WTC11 (cell line): ENCODE measurements at regions not wholly inside any gene's neighbourhood (a gene's known extent, or its start where the extent isn't known, plus 50 kb on each side); places are given as distances from the start of the nearest gene placed in this dataset.

Experiments used
- ATAC-seq: fragments of 200-7000 bp; cut with Tn5 transposase; 2 replicates; pipeline ENCODE4 v1.10.0; 2021; ENCODE audit warnings: mild to moderate bottlenecking, moderate library complexity
- CTCF ChIA-PET: fragments of 300-600 bp; sonication (Branson Sonifier 250); formaldehyde crosslinking; loops from one replicate; lab custom pipeline; 2021; ENCODE audit warnings: antibody characterized with exemption; lab: Charles Lee
- POLR2A ChIA-PET: fragments of 350-600 bp; sonication (Branson Sonifier 250); formaldehyde crosslinking; loops from one replicate; lab custom pipeline; 2021; ENCODE audit warnings: antibody characterized with exemption; lab: Charles Lee
- DNase-seq: peaks from one replicate; pipeline ENCODE4 v3.0.0; 2021; ENCODE audit warnings: low spot score
- H3K27ac Mint-ChIP-seq: 2 replicates; pipeline ENCODE4 v1.8.0; 2021; ENCODE audit warnings: mixed read lengths
- H3K27me3 Mint-ChIP-seq: 2 replicates; pipeline ENCODE4 v1.8.0; 2021; ENCODE audit warnings: low read depth, mild to moderate bottlenecking, moderate library complexity, mixed read lengths
- H3K36me3 Mint-ChIP-seq: 2 replicates; pipeline ENCODE4 v1.8.0; 2021; ENCODE audit warnings: mixed read lengths
- H3K4me1 Mint-ChIP-seq: 2 replicates; pipeline ENCODE4 v1.8.0; 2022; ENCODE audit warnings: mixed read lengths
- H3K4me3 Mint-ChIP-seq: 2 replicates; pipeline ENCODE4 v1.8.0; 2021; ENCODE audit warnings: mild to moderate bottlenecking, moderate library complexity, mixed read lengths
- H3K9me3 Mint-ChIP-seq: 2 replicates; pipeline ENCODE4 v1.8.0; 2021; ENCODE audit warnings: mixed read lengths
- JUN ChIP-seq: sonication (generic); formaldehyde crosslinking; IDR thresholded peaks from 2 replicates; pipeline ENCODE4 v1.8.0; 2023; ENCODE audit warnings: mild to moderate bottlenecking, missing genetic modification reagents
- MXD4 ChIP-seq: fragments of 250-450 bp; sonication (Bioruptor Pico); IDR thresholded peaks from 2 replicates; pipeline ENCODE4 v1.8.0; 2021; ENCODE audit warnings: mild to moderate bottlenecking, moderate library complexity, borderline replicate concordance
- MYBL2 ChIP-seq: sonication (generic); formaldehyde crosslinking; IDR thresholded peaks from 2 replicates; pipeline ENCODE4 v1.8.1; 2023; ENCODE audit warnings: mild to moderate bottlenecking, moderate library complexity, missing genetic modification reagents
- NR2C2 ChIP-seq: sonication (generic); formaldehyde crosslinking; IDR thresholded peaks from 2 replicates; pipeline ENCODE4 v1.8.0; 2022; ENCODE audit warnings: mild to moderate bottlenecking, missing genetic modification reagents
- RELA ChIP-seq: sonication (generic); formaldehyde crosslinking; IDR thresholded peaks from 2 replicates; pipeline ENCODE4 v1.8.1; 2022; ENCODE audit warnings: missing genetic modification reagents, mild to moderate bottlenecking, borderline replicate concordance
- SP1 ChIP-seq: sonication (generic); formaldehyde crosslinking; conservative IDR thresholded peaks from 2 replicates; pipeline ENCODE4 v1.8.1; 2022; ENCODE audit warnings: missing genetic modification reagents
- TP53 ChIP-seq: sonication (generic); formaldehyde crosslinking; IDR thresholded peaks from 2 replicates; pipeline ENCODE4 v1.8.1; 2023; ENCODE audit warnings: mild to moderate bottlenecking, missing genetic modification reagents
- ZNF138 ChIP-seq: sonication (generic); formaldehyde crosslinking; conservative IDR thresholded peaks from 2 replicates; pipeline ENCODE4 v1.8.1; 2022; ENCODE audit warnings: mild to moderate bottlenecking, moderate library complexity, missing genetic modification reagents
- ZNF232 ChIP-seq: sonication (generic); formaldehyde crosslinking; IDR thresholded peaks from 2 replicates; pipeline ENCODE4 v1.8.0; 2022; ENCODE audit warnings: mild to moderate bottlenecking, missing genetic modification reagents
- ZNF396 ChIP-seq: fragments of 250-450 bp; sonication (Bioruptor Pico); IDR thresholded peaks from 2 replicates; pipeline ENCODE4 v1.8.0; 2021; ENCODE audit warnings: mild to moderate bottlenecking, moderate library complexity, borderline replicate concordance
- ZNF671 ChIP-seq: fragments of 250-450 bp; sonication (Bioruptor Pico); IDR thresholded peaks from 2 replicates; pipeline ENCODE4 v1.8.0; 2021; ENCODE audit warnings: mild to moderate bottlenecking
- TF ChIP-seq, protein P1 (sequence below): sonication (generic); formaldehyde crosslinking; IDR thresholded peaks from 2 replicates; pipeline ENCODE4 v1.8.1; 2022; ENCODE audit warnings: low read depth, mild to moderate bottlenecking, moderate library complexity, missing genetic modification reagents, borderline replicate concordance
- TF ChIP-seq, protein P2 (sequence below): sonication (generic); formaldehyde crosslinking; IDR thresholded peaks from 2 replicates; pipeline ENCODE4 v1.8.1; 2022; ENCODE audit warnings: mild to moderate bottlenecking, missing genetic modification reagents, moderate library complexity, borderline replicate concordance
- TF ChIP-seq, protein P3 (sequence below): sonication (generic); formaldehyde crosslinking; IDR thresholded peaks from 2 replicates; pipeline ENCODE4 v1.8.0; 2022; ENCODE audit warnings: missing genetic modification reagents
- TF ChIP-seq, protein P4 (sequence below): fragments of 250-450 bp; sonication (Bioruptor Pico); IDR thresholded peaks from 2 replicates; pipeline ENCODE4 v1.9.0; 2021; ENCODE audit warnings: mild to moderate bottlenecking
- TF ChIP-seq, protein P5 (sequence below): sonication (generic); formaldehyde crosslinking; IDR thresholded peaks from 2 replicates; pipeline ENCODE4 v1.8.0; 2022; ENCODE audit warnings: mild to moderate bottlenecking, missing genetic modification reagents
- TF ChIP-seq, protein P6 (sequence below): sonication (generic); formaldehyde crosslinking; IDR thresholded peaks from 2 replicates; pipeline ENCODE4 v1.8.0; 2022; ENCODE audit warnings: mild to moderate bottlenecking, missing genetic modification reagents
- TF ChIP-seq, protein P7 (sequence below): fragments of 250-450 bp; sonication (Bioruptor Pico); IDR thresholded peaks from 2 replicates; pipeline ENCODE4 v2.1.2; 2022; ENCODE audit warnings: mild to moderate bottlenecking, moderate library complexity

DNA sequence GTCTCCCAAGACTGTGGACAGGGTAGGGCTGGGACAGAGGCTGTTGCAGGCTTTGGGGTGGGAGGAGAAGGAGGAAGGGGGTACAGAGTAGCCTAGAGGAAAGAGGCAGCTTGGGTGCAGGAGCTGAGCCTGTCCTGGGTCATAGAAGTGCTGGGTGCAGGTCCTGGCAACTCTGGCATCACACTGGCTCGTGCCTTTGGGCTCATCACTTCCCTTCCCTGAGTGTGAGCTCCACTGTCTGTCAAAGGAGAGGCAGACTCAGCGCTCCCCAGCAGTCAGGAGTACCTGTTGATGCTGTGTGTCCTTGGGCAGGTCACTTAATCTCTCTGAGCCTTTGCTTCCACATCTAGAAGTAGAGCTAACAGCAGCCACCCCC, 157.1 kb downstream of the PTPRU start:
- Mint-ChIP-seq H3K9me3 (no peaks in the 10 kb centered on the region), H3K36me3 (no peaks in the 10 kb centered on the region), H3K27ac (no peak overlapping the region), H3K27me3 (no peaks in the 10 kb centered on the region), H3K4me3 (no peak overlapping the region), H3K4me1 (peaks cover 2% of the 10 kb centered on the region; the same call in 1 of the 2 replicates)
- ChIA-PET POLR2A (no interaction called here), CTCF (no interaction called here)
- DNase-seq (no peak), ATAC-seq (no peak)
- TF ChIP-seq NR2C2 (no peak), ZNF232 (no peak), JUN (no peak), ZNF671 (no peak), SP1 (CRISPR knock-in tag) (no peak), MXD4 (CRISPR knock-in tag) (no peak), MYBL2 (CRISPR knock-in tag) (no peak), ZNF138 (CRISPR knock-in tag) (no peak), ZNF396 (no peak), RELA (CRISPR knock-in tag) (no peak), TP53 (CRISPR knock-in tag) (no peak)
- TF ChIP-seq, protein P1, sequence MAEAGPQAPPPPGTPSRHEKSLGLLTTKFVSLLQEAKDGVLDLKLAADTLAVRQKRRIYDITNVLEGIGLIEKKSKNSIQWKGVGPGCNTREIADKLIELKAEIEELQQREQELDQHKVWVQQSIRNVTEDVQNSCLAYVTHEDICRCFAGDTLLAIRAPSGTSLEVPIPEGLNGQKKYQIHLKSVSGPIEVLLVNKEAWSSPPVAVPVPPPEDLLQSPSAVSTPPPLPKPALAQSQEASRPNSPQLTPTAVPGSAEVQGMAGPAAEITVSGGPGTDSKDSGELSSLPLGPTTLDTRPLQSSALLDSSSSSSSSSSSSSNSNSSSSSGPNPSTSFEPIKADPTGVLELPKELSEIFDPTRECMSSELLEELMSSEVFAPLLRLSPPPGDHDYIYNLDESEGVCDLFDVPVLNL (CRISPR knock-in tag), result no peak
- TF ChIP-seq, protein P2, sequence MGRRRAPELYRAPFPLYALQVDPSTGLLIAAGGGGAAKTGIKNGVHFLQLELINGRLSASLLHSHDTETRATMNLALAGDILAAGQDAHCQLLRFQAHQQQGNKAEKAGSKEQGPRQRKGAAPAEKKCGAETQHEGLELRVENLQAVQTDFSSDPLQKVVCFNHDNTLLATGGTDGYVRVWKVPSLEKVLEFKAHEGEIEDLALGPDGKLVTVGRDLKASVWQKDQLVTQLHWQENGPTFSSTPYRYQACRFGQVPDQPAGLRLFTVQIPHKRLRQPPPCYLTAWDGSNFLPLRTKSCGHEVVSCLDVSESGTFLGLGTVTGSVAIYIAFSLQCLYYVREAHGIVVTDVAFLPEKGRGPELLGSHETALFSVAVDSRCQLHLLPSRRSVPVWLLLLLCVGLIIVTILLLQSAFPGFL, result no peak
- TF ChIP-seq, protein P3, sequence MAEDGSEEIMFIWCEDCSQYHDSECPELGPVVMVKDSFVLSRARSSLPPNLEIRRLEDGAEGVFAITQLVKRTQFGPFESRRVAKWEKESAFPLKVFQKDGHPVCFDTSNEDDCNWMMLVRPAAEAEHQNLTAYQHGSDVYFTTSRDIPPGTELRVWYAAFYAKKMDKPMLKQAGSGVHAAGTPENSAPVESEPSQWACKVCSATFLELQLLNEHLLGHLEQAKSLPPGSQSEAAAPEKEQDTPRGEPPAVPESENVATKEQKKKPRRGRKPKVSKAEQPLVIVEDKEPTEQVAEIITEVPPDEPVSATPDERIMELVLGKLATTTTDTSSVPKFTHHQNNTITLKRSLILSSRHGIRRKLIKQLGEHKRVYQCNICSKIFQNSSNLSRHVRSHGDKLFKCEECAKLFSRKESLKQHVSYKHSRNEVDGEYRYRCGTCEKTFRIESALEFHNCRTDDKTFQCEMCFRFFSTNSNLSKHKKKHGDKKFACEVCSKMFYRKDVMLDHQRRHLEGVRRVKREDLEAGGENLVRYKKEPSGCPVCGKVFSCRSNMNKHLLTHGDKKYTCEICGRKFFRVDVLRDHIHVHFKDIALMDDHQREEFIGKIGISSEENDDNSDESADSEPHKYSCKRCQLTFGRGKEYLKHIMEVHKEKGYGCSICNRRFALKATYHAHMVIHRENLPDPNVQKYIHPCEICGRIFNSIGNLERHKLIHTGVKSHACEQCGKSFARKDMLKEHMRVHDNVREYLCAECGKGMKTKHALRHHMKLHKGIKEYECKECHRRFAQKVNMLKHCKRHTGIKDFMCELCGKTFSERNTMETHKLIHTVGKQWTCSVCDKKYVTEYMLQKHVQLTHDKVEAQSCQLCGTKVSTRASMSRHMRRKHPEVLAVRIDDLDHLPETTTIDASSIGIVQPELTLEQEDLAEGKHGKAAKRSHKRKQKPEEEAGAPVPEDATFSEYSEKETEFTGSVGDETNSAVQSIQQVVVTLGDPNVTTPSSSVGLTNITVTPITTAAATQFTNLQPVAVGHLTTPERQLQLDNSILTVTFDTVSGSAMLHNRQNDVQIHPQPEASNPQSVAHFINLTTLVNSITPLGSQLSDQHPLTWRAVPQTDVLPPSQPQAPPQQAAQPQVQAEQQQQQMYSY (CRISPR knock-in tag), result no peak
- TF ChIP-seq, protein P4, sequence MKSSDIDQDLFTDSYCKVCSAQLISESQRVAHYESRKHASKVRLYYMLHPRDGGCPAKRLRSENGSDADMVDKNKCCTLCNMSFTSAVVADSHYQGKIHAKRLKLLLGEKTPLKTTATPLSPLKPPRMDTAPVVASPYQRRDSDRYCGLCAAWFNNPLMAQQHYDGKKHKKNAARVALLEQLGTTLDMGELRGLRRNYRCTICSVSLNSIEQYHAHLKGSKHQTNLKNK (CRISPR knock-in tag), result no peak
- TF ChIP-seq, protein P5, sequence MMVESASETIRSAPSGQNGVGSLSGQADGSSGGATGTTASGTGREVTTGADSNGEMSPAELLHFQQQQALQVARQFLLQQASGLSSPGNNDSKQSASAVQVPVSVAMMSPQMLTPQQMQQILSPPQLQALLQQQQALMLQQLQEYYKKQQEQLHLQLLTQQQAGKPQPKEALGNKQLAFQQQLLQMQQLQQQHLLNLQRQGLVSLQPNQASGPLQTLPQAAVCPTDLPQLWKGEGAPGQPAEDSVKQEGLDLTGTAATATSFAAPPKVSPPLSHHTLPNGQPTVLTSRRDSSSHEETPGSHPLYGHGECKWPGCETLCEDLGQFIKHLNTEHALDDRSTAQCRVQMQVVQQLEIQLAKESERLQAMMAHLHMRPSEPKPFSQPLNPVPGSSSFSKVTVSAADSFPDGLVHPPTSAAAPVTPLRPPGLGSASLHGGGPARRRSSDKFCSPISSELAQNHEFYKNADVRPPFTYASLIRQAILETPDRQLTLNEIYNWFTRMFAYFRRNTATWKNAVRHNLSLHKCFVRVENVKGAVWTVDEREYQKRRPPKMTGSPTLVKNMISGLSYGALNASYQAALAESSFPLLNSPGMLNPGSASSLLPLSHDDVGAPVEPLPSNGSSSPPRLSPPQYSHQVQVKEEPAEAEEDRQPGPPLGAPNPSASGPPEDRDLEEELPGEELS (CRISPR knock-in tag), result no peak
- TF ChIP-seq, protein P6, sequence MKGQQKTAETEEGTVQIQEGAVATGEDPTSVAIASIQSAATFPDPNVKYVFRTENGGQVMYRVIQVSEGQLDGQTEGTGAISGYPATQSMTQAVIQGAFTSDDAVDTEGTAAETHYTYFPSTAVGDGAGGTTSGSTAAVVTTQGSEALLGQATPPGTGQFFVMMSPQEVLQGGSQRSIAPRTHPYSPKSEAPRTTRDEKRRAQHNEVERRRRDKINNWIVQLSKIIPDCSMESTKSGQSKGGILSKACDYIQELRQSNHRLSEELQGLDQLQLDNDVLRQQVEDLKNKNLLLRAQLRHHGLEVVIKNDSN (CRISPR knock-in tag), result no peak
- TF ChIP-seq, protein P7, sequence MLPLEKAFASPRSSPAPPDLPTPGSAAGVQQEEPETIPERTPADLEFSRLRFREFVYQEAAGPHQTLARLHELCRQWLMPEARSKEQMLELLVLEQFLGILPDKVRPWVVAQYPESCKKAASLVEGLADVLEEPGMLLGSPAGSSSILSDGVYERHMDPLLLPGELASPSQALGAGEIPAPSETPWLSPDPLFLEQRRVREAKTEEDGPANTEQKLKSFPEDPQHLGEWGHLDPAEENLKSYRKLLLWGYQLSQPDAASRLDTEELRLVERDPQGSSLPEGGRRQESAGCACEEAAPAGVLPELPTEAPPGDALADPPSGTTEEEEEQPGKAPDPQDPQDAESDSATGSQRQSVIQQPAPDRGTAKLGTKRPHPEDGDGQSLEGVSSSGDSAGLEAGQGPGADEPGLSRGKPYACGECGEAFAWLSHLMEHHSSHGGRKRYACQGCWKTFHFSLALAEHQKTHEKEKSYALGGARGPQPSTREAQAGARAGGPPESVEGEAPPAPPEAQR (CRISPR knock-in tag), result no peak
